ENCODE measurements at regions not wholly inside any gene's neighbourhood (a gene's known extent, or its start where the extent isn't known, plus 50 kb on each side); places are given as distances from the start of the nearest gene placed in this dataset.
A peak's percentile ranks its signal among the peaks of the same experiment; 100 is the strongest.

- Histone ChIP-seq H3K36me3 (ENCODE audit: control insufficient read depth, insufficient read depth, low read length) (no peaks in the 10 kb centered on the region), H3K27me3 (ENCODE audit: control insufficient read depth, insufficient read depth, low read length) (no peaks in the 10 kb centered on the region), H3K4me3 (ENCODE audit: low read depth, low read length) (no peak overlapping the region)
- FAIRE-seq (no peak), DNase-seq (ENCODE audit: low read depth) (no peak)
- TF ChIP-seq CTCF (IDR thresholded peaks at IDR 0.05; ENCODE audit: insufficient read depth, low read length, severe bottlenecking): no peak
Measured at GRCh38 chr7:106543221-106543757, 117.7 kb downstream of the CCDC71L start.

GRCh38 chr7:106542550-106543220 lies 118.3 kb downstream of the CCDC71L start:
- no peak for FAIRE-seq
- TF ChIP-seq CTCF (IDR thresholded peaks at IDR 0.05; ENCODE audit: insufficient read depth, low read length, severe bottlenecking): peak; percentile 67
- Histone ChIP-seq H3K36me3 (ENCODE audit: control insufficient read depth, insufficient read depth, low read length) (no peaks in the 10 kb centered on the region), H3K4me3 (ENCODE audit: low read depth, low read length) (no peak overlapping the region), H3K27me3 (ENCODE audit: control insufficient read depth, insufficient read depth, low read length) (no peaks in the 10 kb centered on the region)
- DNase-seq (ENCODE audit: low read depth): peak; percentile 81

- DNase-seq (ENCODE audit: low read depth): no peak
- Histone ChIP-seq H3K4me3 (ENCODE audit: low read depth, low read length) (no peak overlapping the region), H3K36me3 (ENCODE audit: control insufficient read depth, insufficient read depth, low read length) (no peaks in the 10 kb centered on the region), H3K27me3 (ENCODE audit: control insufficient read depth, insufficient read depth, low read length) (no peaks in the 10 kb centered on the region)
- no peak for TF ChIP-seq CTCF (IDR thresholded peaks at IDR 0.05; ENCODE audit: insufficient read depth, low read length, severe bottlenecking)
- FAIRE-seq: no peak
Measured at GRCh38 chr7:106538638-106539037, 122.3 kb downstream of the CCDC71L start.

GRCh38 chr7:106537119-106537518 lies 123.8 kb downstream of the CCDC71L start:
- DNase-seq (ENCODE audit: low read depth): no peak
- no peak for FAIRE-seq
- TF ChIP-seq CTCF (IDR thresholded peaks at IDR 0.05; ENCODE audit: insufficient read depth, low read length, severe bottlenecking): no peak

GRCh38 chr7:106536079-106536478 lies 124.9 kb downstream of the CCDC71L start:
- Histone ChIP-seq H3K4me3 (ENCODE audit: low read depth, low read length) (no peak overlapping the region), H3K27me3 (ENCODE audit: control insufficient read depth, insufficient read depth, low read length) (no peaks in the 10 kb centered on the region), H3K36me3 (ENCODE audit: control insufficient read depth, insufficient read depth, low read length) (no peaks in the 10 kb centered on the region)
- FAIRE-seq (no peak), DNase-seq (ENCODE audit: low read depth) (no peak)
- TF ChIP-seq CTCF (IDR thresholded peaks at IDR 0.05; ENCODE audit: insufficient read depth, low read length, severe bottlenecking): no peak

More at GRCh38 chr7:106537119-106537518, 123.8 kb downstream of the CCDC71L start:
- Histone ChIP-seq H3K4me3 (ENCODE audit: low read depth, low read length) (no peak overlapping the region), H3K36me3 (ENCODE audit: control insufficient read depth, insufficient read depth, low read length) (no peaks in the 10 kb centered on the region), H3K27me3 (ENCODE audit: control insufficient read depth, insufficient read depth, low read length) (no peaks in the 10 kb centered on the region)
